ACC112 (cell line): ENCODE measurements at regions not wholly inside any gene's neighbourhood (a gene's known extent, or its start where the extent isn't known, plus 50 kb on each side); places are given as distances from the start of the nearest gene placed in this dataset.

Experiments
- H2AFZ ChIP-seq: fragments of 200-600 bp; sonication (generic); one replicate; pipeline ENCODE4 v1.6.0; 2017; ENCODE audit warnings: antibody characterized with exemption, low read length; ENCODE audit not compliant: unreplicated experiment
- H3K27ac ChIP-seq: fragments of 200-600 bp; sonication (generic); 2 replicates; pipeline ENCODE4 v1.5.1; 2014; ENCODE audit warnings: low read depth, mild to moderate bottlenecking, antibody characterized with exemption, low read length, moderate library complexity
- H3K27me3 ChIP-seq: fragments of 200-600 bp; sonication (generic); 2 replicates; pipeline ENCODE4 v1.6.1; 2014; ENCODE audit warnings: mild to moderate bottlenecking, antibody characterized with exemption, low read length, moderate library complexity, mixed read lengths; ENCODE audit not compliant: insufficient read depth
- H3K36me3 ChIP-seq: fragments of 200-600 bp; sonication (generic); 2 replicates; pipeline ENCODE4 v1.6.1; 2016; ENCODE audit warnings: mild to moderate bottlenecking, antibody characterized with exemption, low read length, moderate library complexity, mixed read lengths; ENCODE audit not compliant: insufficient read depth
- H3K4me1 ChIP-seq: fragments of 200-600 bp; sonication (generic); one replicate; pipeline ENCODE4 v1.6.1; 2016; ENCODE audit warnings: low read length, mixed read lengths; ENCODE audit not compliant: insufficient read depth, unreplicated experiment, control insufficient read depth
- H3K4me3 ChIP-seq: fragments of 200-600 bp; sonication (generic); 2 replicates; pipeline ENCODE4 v1.5.1; 2014; ENCODE audit warnings: mild to moderate bottlenecking, low read depth, low read length
- H3K79me2 ChIP-seq: fragments of 200-600 bp; sonication (generic); one replicate; pipeline ENCODE4 v1.6.0; 2016; ENCODE audit warnings: low read length; ENCODE audit not compliant: control insufficient read depth, unreplicated experiment, insufficient read depth

DNA sequence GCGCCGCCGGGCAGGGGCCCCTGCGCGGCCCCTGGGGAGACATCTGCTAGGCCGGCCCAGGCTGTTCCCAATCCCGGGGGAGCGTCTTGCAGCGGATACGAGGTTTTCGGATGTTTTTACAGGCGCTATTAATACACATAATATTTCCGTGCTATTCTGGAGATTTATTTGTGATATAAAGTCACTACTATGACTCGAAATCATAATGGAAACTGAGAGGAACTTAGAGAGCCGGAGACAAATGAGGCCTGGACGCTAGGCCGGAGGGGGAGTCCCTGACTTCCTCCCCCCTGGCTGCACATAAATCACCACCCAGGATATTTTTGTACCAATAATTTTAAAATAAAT is 91.7 kb upstream of the ANO1 start:
- no peaks in the 10 kb centered on the region for H3K36me3 ChIP-seq
- H2AFZ ChIP-seq, result no peak overlapping the region
- H3K79me2 ChIP-seq, result no peaks in the 10 kb centered on the region
- H3K27me3 ChIP-seq, result peaks cover 81% of the 10 kb centered on the region
- no peak overlapping the region for H3K4me3 ChIP-seq
- H3K27ac ChIP-seq, result no peak overlapping the region
- H3K4me1 ChIP-seq, result no peaks in the 10 kb centered on the region

DNA sequence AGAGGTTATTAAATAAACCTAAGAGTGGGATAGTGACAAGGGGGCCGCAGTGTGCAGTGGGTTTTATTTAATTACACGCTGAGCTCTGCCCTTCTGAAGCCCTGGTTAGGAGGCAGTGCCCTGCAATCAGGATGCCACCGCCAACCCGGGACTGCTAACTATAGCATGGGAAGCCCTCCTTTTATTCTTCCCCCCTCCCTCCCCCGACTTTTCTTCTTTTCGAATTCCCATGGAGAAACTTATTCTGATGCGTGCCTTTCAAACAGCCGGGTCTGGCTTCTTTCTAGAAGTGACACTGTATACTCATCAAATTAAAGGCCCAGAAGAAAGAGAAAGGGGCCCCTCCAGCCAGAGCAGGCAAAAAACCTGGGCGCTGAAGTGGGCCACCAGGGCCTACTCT is 91.3 kb upstream of the ANO1 start:
- Histone ChIP-seq H3K79me2 (no peaks in the 10 kb centered on the region), H3K4me3 (no peak overlapping the region), H3K27ac (no peak overlapping the region), H2AFZ (no peak overlapping the region), H3K27me3 (peaks cover 85% of the 10 kb centered on the region), H3K36me3 (no peaks in the 10 kb centered on the region), H3K4me1 (no peaks in the 10 kb centered on the region)

DNA sequence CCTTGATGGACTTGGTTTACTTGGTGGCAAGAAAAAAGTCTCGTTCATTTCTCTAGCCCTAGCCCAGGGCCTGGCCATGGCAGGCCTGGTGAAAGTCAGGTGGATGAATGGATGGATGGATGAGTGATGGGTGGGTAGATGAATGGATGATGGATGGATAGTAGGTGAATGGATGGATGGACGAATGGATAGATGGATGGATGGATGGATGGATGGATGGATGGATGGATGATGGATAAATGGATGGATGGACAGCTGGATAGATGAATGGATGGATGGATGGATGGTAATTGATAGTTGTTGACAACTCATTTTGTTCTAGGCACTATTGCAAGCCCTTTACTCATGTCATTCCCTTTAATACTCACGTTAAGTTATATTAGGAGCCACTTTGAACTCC is 86.1 kb upstream of the ANO1 start:
- no peak overlapping the region for H2AFZ ChIP-seq
- H3K36me3 ChIP-seq, result no peaks in the 10 kb centered on the region
- H3K79me2 ChIP-seq, result no peaks in the 10 kb centered on the region
- no peak overlapping the region for H3K4me3 ChIP-seq
- no peak overlapping the region for H3K27ac ChIP-seq
- H3K27me3 ChIP-seq, result peaks cover 62% of the 10 kb centered on the region
- no peaks in the 10 kb centered on the region for H3K4me1 ChIP-seq

- H3K4me3 ChIP-seq, result no peak overlapping the region
These were observed 85.0 kb upstream of the ANO1 start for GRCh38 chr11:69992943-69993694.

DNA sequence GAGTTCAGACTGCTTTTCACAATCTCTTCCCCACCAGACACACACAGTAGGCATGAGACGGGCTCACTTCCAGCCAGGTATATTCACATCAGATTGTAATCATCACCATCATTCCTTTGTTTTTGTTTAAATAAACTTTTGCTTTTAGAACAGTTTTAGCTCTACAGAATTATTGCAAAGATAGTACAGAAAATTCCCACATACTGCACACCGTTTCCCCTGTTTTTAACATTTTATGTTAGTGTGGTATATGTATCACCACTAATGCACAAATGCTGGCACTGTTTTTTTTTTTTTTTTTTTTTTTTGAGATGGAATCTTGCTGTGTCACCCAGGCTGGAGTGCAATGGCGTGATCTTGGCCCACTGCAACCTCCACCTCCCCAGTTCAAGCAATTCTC is 83.3 kb upstream of the ANO1 start:
- Histone ChIP-seq H3K27ac (no peak overlapping the region), H3K27me3 (peaks cover 57% of the 10 kb centered on the region), H3K4me1 (no peaks in the 10 kb centered on the region), H2AFZ (no peak overlapping the region), H3K4me3 (no peak overlapping the region), H3K79me2 (no peaks in the 10 kb centered on the region), H3K36me3 (no peaks in the 10 kb centered on the region)

More at GRCh38 chr11:69992943-69993694, 85.0 kb upstream of the ANO1 start:
- H3K36me3 ChIP-seq, result no peaks in the 10 kb centered on the region
- no peaks in the 10 kb centered on the region for H3K79me2 ChIP-seq
- H3K27me3 ChIP-seq, result peaks cover 62% of the 10 kb centered on the region
- H3K27ac ChIP-seq, result no peak overlapping the region
- no peak overlapping the region for H2AFZ ChIP-seq
- H3K4me1 ChIP-seq, result no peaks in the 10 kb centered on the region

- Histone ChIP-seq H3K27ac (no peak overlapping the region), H3K4me3 (no peak overlapping the region), H3K36me3 (no peaks in the 10 kb centered on the region), H3K79me2 (no peaks in the 10 kb centered on the region), H3K27me3 (peaks cover 50% of the 10 kb centered on the region), H2AFZ (no peak overlapping the region), H3K4me1 (no peaks in the 10 kb centered on the region)
These were observed 82.4 kb upstream of the ANO1 start for GRCh38 chr11:69995697-69996096.

DNA sequence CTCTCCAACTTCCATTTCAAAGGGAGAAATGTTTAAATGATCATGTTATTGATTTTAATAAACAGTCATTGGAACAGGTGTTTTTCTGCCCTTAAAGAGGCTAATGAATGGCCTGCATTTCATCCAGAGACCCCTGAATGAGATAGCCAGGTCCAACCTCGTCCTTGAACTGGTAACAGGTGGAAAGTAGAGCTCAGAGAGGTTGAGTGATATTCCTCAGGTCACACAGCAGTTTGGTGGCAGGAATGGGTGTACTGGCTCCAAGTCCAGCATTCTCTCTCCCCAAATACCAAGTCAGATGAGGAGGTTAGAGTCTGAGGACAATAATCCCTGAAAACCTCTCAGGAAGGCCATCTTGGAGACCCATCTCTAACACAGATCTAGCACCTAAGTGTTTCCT is 81.7 kb upstream of the ANO1 start:
- Histone ChIP-seq H3K27ac (no peak overlapping the region), H3K27me3 (peaks cover 47% of the 10 kb centered on the region), H3K4me1 (no peaks in the 10 kb centered on the region), H2AFZ (no peak overlapping the region), H3K79me2 (no peaks in the 10 kb centered on the region), H3K36me3 (no peaks in the 10 kb centered on the region), H3K4me3 (no peak overlapping the region)

- Histone ChIP-seq H3K27me3 (peaks cover 39% of the 10 kb centered on the region), H3K27ac (no peak overlapping the region), H3K4me1 (no peaks in the 10 kb centered on the region), H3K36me3 (no peaks in the 10 kb centered on the region), H3K4me3 (no peak overlapping the region), H2AFZ (no peak overlapping the region), H3K79me2 (no peaks in the 10 kb centered on the region)
These were observed 80.8 kb upstream of the ANO1 start for GRCh38 chr11:69997352-69997751.

DNA sequence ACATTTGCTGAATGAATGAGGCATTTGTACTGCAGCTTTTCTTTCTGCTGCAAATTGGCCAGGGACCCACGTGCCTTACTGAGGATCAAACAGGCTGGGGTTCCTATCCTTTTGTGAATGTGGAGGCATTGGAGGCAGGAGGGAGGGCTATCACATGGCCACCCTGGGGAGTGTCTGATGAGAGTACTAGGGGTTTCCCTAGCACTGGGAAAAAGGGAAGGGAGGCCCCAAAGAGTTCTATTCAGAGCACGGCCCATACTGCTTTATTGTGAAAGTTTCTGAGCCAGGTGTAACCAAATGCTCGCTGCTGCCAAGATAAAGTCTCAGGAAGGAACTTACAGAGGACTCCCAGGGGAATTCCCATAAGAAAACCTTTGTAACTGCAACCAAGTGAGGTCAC is 78.4 kb upstream of the ANO1 start:
- H3K4me1 ChIP-seq, result no peaks in the 10 kb centered on the region

DNA sequence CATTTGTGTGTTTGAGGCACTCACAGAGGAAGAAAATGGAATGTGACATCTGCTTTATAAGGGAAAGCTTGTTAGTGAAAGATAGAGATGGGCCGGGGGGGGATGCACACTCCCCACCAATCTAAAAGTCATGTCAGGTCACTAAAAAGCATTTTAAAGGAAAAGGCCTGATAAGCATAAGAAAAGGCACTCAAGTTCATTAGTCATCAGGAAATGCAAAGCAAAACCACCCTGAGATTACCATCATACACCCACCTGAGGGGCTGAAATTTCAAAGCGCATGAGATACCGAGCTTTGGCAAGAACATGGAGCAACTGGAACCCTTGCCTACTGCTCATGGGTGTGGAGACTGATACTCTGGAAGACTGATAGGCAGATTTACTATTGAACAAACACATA is 77.9 kb upstream of the ANO1 start:
- Histone ChIP-seq H2AFZ (no peak overlapping the region), H3K27me3 (peaks cover 47% of the 10 kb centered on the region), H3K27ac (no peak overlapping the region), H3K4me3 (no peak overlapping the region), H3K79me2 (no peaks in the 10 kb centered on the region), H3K36me3 (no peaks in the 10 kb centered on the region), H3K4me1 (no peaks in the 10 kb centered on the region)

More for the DNA sequence above, 78.4 kb upstream of the ANO1 start:
- peaks cover 47% of the 10 kb centered on the region for H3K27me3 ChIP-seq
- H3K36me3 ChIP-seq, result no peaks in the 10 kb centered on the region
- no peaks in the 10 kb centered on the region for H3K79me2 ChIP-seq
- H3K4me3 ChIP-seq, result no peak overlapping the region
- no peak overlapping the region for H2AFZ ChIP-seq
- no peak overlapping the region for H3K27ac ChIP-seq

DNA sequence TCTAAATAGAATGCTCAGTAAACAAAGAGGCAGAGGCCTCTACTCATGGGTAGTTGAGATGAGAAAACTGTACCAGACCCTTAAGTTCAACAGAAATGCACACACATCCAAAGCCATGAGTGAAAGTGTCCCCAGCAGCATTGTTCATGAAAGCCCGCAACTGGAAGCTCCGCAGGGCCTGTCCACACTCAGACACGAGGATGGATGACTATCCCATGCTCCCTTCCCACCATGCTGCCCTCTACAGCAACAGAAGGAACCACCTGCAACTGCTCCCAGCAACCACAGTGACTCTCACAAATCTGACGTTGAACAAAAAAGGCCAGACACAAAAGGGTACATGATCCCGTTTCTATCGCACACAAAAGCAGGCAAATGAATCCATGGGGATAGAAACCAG is 76.9 kb upstream of the ANO1 start:
- no peak overlapping the region for H2AFZ ChIP-seq
- H3K79me2 ChIP-seq, result no peaks in the 10 kb centered on the region
- no peak overlapping the region for H3K4me3 ChIP-seq
- peaks cover 6% of the 10 kb centered on the region for H3K4me1 ChIP-seq
- H3K27me3 ChIP-seq, result peaks cover 45% of the 10 kb centered on the region
- no peak overlapping the region for H3K27ac ChIP-seq
- H3K36me3 ChIP-seq, result no peaks in the 10 kb centered on the region
